Stimulated activated CD8-positive, alpha-beta memory T cell treated with anti-CD3 and anti-CD28 coated beads, Interleukin-15, amount 100 ng/mL, for 4 hours (primary cell): ENCODE measurements at regions not wholly inside any gene's neighbourhood (a gene's known extent, or its start where the extent isn't known, plus 50 kb on each side); places are given as distances from the start of the nearest gene placed in this dataset.

Experiments used
- DNase-seq, 2 donors: peaks; one replicate each; pipeline ENCODE4 v3.0.0-alpha.2; 2020; ENCODE audit warnings: low read depth in 2 of 2

GRCh38 chr1:244220410-244220809 lies 169.3 kb downstream of the ZBTB18 start:
- DNase-seq = no peak

GRCh38 chr1:244221991-244222390 lies 170.9 kb downstream of the ZBTB18 start:
- DNase-seq = no peak

GRCh38 chr1:244224487-244225430 lies 173.7 kb downstream of the ZBTB18 start:
- no peak for DNase-seq

- DNase-seq = no peak
These were observed 175.4 kb downstream of the ZBTB18 start for GRCh38 chr1:244226435-244226834.

- no peak for DNase-seq
These were observed 179.4 kb downstream of the ZBTB18 start for GRCh38 chr1:244230470-244230869.

GRCh38 chr1:244231193-244231571 lies 180.1 kb downstream of the ZBTB18 start:
- DNase-seq = no peak

GRCh38 chr1:244231572-244232315 lies 180.7 kb downstream of the ZBTB18 start:
- no peak for DNase-seq

- DNase-seq = no peak
These were observed 183.0 kb downstream of the ZBTB18 start for GRCh38 chr1:244234009-244234643.

GRCh38 chr1:244235157-244235556 lies 184.1 kb downstream of the ZBTB18 start:
- no peak for DNase-seq

- no peak for DNase-seq
These were observed 185.0 kb downstream of the ZBTB18 start for GRCh38 chr1:244236101-244236500.

- no peak for DNase-seq
These were observed 185.6 kb downstream of the ZBTB18 start for GRCh38 chr1:244236721-244237120.

- DNase-seq = no peak
These were observed 186.4 kb downstream of the ZBTB18 start for GRCh38 chr1:244237445-244237844.

GRCh38 chr1:244239261-244239770 lies 188.2 kb downstream of the ZBTB18 start:
- DNase-seq = no peak

GRCh38 chr1:244241438-244241837 lies 190.4 kb downstream of the ZBTB18 start:
- DNase-seq = no peak

- no peak for DNase-seq
These were observed 191.4 kb downstream of the ZBTB18 start for GRCh38 chr1:244242446-244242845.

GRCh38 chr1:244246334-244246733 lies 195.3 kb downstream of the ZBTB18 start:
- DNase-seq = no peak

- DNase-seq = no peak
These were observed 197.3 kb downstream of the ZBTB18 start for GRCh38 chr1:244248426-244248825.

- no peak for DNase-seq
These were observed 199.5 kb downstream of the ADSS2 start for GRCh38 chr1:244252211-244252610.

- DNase-seq = no peak
These were observed 197.2 kb downstream of the ADSS2 start for GRCh38 chr1:244254467-244254866.

- no peak for DNase-seq
These were observed 196.2 kb downstream of the ADSS2 start for GRCh38 chr1:244255426-244255965.

GRCh38 chr1:244256086-244256676 lies 195.5 kb downstream of the ADSS2 start:
- DNase-seq = no peak
